ENCODE measurements at regions not wholly inside any gene's neighbourhood (a gene's known extent, or its start where the extent isn't known, plus 50 kb on each side); places are given as distances from the start of the nearest gene placed in this dataset.
"Not testable (repeated sequence)": the region's sequence is repeated elsewhere in the genome, so short reads cannot be mapped to it uniquely, and the experiment has no call there.

GRCh38 chr6:28691991-28692390, 166.3 kb downstream of the GPX5 start:
- peak overlapping the region in 1 of 3 donors; percentile 13 for H3K27ac Mint-ChIP-seq
- not testable (repeated sequence) for H3K36me3 Mint-ChIP-seq, H3K4me3 Mint-ChIP-seq, H3K9me3 Mint-ChIP-seq, H3K4me1 Mint-ChIP-seq
- peaks cover 62% of the 10 kb centered on the region for H3K27me3 Mint-ChIP-seq

DNA sequence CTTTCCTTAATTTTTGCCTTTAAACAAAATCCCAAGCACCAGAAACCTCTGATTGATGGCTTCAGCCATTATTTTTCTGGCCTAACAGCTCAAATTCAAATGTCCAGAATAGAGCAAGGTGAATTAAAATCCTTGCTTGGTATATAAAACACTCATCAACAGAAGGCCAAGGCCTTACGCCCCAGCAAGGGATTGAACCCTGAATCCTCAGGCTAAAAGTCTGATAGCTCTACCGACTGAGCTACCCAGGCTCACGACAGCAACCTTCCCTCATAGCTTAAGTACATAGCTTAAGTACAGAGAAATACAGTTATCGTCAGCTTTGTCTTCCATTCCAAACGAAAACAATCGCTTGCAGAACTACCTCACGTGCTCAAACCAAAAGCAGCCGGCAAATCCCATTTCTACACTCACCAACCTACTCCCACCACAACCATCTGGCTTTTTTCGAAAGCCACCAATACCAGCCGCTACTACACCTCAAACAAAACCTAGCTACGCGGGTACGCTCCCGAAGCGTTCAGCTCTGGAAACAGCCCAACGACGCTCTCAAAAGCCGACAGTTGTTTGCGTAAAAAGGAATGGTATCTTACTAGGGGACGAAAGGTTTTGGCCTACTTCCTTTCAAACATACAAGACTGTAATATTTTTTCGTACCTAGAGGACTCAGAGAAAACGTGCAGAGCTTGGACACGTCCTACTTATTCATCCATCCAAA, 167.5 kb downstream of the GPX5 start:
- Mint-ChIP-seq H3K4me1 (peaks cover 0 to 7% (median 4%) of the 10 kb centered on the region in 3 donors), H3K9me3 (peaks cover 0 to 2% (median 1%) of the 10 kb centered on the region in 3 donors), H3K4me3 (no peak overlapping the region), H3K27me3 (peaks cover 57% of the 10 kb centered on the region), H3K36me3 (peaks cover 1% of the 10 kb centered on the region), H3K27ac (peak overlapping the region; percentile 72 to 85 (median 77))

GRCh38 chr6:28693751-28694443, 168.2 kb downstream of the GPX5 start:
- Mint-ChIP-seq H3K4me3 (peak overlapping the region in 1 of 4 donors; percentile 20), H3K36me3 (peaks cover 6% of the 10 kb centered on the region), H3K27ac (peak overlapping the region in 2 of 3 donors; percentile 77 to 85), H3K9me3 (peaks cover 0 to 2% (median 1%) of the 10 kb centered on the region in 3 donors), H3K4me1 (peaks cover 0 to 7% (median 4%) of the 10 kb centered on the region in 3 donors), H3K27me3 (peaks cover 60% of the 10 kb centered on the region)

- peaks cover 64% of the 10 kb centered on the region for H3K27me3 Mint-ChIP-seq
- no peak overlapping the region for H3K27ac Mint-ChIP-seq
- peaks cover 0 to 7% (median 4%) of the 10 kb centered on the region in 3 donors for H3K4me1 Mint-ChIP-seq
- peaks cover 0 to 2% (median 1%) of the 10 kb centered on the region in 3 donors for H3K9me3 Mint-ChIP-seq
- no peak overlapping the region for H3K4me3 Mint-ChIP-seq
- H3K36me3 Mint-ChIP-seq, result peaks cover 6% of the 10 kb centered on the region
Observed at GRCh38 chr6:28695715-28696114, 170.0 kb downstream of the GPX5 start.

- Mint-ChIP-seq H3K27me3 (peaks cover 64% of the 10 kb centered on the region), H3K36me3 (peaks cover 6% of the 10 kb centered on the region), H3K4me3 (no peak overlapping the region), H3K4me1 (peaks cover 0 to 7% (median 4%) of the 10 kb centered on the region in 3 donors), H3K27ac (peak overlapping the region in 1 of 3 donors; percentile 14), H3K9me3 (peaks cover 0 to 2% (median 1%) of the 10 kb centered on the region in 3 donors)
Observed at GRCh38 chr6:28696167-28696566, 170.5 kb downstream of the GPX5 start.

- Mint-ChIP-seq H3K36me3 (peaks cover 6% of the 10 kb centered on the region), H3K27ac (peak overlapping the region in 1 of 3 donors; percentile 14), H3K9me3 (peaks cover 0 to 2% (median 1%) of the 10 kb centered on the region in 3 donors), H3K4me3 (no peak overlapping the region), H3K4me1 (peaks cover 0 to 7% (median 4%) of the 10 kb centered on the region in 3 donors), H3K27me3 (peaks cover 64% of the 10 kb centered on the region)
Observed at GRCh38 chr6:28696682-28697081, 171.0 kb downstream of the GPX5 start.

DNA sequence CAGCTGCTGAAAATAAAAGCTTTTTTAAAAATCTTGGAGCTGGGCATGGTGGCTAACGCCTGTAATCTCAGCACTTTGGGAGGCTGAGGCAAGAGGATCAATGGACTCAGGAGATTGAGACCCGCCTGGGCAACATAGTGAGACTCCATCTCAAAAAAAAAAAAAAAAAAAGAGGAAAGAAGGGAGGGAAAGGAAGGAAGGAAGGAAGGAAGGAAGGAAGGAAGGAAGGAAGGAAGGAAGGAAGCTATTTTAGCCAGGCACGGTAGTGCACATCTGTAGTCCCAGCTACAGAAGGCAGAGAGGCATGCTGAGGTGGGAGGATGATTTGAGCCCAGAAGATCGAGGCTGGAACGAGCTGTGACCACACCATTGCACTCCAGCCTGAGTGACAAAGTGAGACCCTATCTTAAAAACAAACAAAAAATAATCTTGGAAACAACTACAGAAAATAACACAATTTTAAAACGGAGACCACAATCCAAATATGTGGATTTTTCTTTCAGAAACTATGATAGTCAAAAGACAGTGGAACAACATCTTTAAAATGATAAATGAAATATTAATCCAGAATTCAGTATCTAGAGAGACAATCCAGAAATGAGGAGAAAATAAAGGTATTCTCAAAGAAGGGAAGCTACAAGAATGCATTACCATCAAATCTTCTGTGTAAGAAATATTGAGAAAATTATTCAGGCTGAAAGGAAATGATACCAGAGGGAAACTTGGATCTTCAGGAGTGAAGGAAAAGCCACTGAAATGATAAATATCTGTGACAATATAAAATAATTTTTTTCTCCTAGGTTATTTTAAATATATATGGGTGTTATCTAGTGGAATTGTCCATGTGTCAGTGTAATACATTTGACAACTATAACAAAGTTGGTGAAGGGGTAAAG, 182.0 kb downstream of the GPX5 start:
- H3K27ac Mint-ChIP-seq, result peak overlapping the region in 2 of 3 donors; percentile 69 to 73

DNA sequence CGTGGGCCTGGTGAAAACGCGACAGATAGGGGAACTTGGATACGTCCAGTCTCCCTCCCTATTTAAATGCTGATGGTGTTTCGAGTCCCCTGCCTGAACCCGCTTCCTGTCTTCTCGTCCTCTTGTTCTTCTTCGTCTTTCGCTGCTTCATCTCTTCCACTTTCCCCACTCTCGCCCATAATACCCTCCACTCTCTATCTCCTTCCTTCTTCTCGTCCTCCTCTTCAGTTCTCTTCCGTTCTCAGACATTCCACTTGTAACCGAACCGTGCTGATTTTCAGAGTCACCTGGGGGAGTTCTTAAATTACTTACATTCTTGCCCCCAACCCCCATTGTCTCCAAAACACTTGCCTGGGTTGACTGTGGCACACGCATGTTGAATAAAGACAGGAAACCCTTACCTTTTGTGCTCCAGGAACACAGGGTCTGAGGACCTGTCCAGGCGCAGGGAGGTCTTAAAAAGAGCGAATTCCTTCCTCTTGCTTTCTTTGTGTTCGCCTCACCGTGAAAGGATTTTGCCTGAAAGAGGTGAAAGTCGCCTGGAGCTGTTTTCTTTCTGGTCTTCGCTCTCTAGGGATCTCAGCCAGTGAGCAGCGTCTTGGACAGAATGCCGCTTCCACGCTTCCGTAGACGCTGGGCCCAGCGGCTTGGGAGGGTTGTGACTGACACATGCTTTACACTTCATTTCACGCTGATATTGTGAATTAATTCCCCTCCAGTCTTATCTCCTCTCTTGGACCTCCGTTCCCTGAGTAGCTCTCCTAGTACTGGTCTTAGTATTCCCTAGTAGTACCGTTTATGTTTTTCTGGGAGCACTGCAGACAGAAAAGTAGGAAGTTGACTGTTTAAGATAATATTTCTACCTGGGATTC, 184.0 kb downstream of the GPX5 start:
- peaks cover 43% of the 10 kb centered on the region for H3K27me3 Mint-ChIP-seq
- H3K36me3 Mint-ChIP-seq, result peaks cover 11% of the 10 kb centered on the region
- H3K27ac Mint-ChIP-seq, result peak overlapping the region in 2 of 3 donors; percentile 18 to 42
- H3K4me1 Mint-ChIP-seq, result peaks cover 0 to 10% (median 7%) of the 10 kb centered on the region in 3 donors
- peak overlapping the region in 3 of 4 donors; percentile 46 to 82 (median 79) for H3K4me3 Mint-ChIP-seq
- peaks cover 12 to 31% (median 26%) of the 10 kb centered on the region in 3 donors for H3K9me3 Mint-ChIP-seq

More for the DNA sequence above, 182.0 kb downstream of the GPX5 start:
- peaks cover 0 to 10% (median 7%) of the 10 kb centered on the region in 3 donors for H3K4me1 Mint-ChIP-seq
- peaks cover 12 to 34% (median 26%) of the 10 kb centered on the region in 3 donors for H3K9me3 Mint-ChIP-seq
- H3K36me3 Mint-ChIP-seq, result peaks cover 11% of the 10 kb centered on the region
- peaks cover 50% of the 10 kb centered on the region for H3K27me3 Mint-ChIP-seq
- H3K4me3 Mint-ChIP-seq, result no peak overlapping the region

DNA sequence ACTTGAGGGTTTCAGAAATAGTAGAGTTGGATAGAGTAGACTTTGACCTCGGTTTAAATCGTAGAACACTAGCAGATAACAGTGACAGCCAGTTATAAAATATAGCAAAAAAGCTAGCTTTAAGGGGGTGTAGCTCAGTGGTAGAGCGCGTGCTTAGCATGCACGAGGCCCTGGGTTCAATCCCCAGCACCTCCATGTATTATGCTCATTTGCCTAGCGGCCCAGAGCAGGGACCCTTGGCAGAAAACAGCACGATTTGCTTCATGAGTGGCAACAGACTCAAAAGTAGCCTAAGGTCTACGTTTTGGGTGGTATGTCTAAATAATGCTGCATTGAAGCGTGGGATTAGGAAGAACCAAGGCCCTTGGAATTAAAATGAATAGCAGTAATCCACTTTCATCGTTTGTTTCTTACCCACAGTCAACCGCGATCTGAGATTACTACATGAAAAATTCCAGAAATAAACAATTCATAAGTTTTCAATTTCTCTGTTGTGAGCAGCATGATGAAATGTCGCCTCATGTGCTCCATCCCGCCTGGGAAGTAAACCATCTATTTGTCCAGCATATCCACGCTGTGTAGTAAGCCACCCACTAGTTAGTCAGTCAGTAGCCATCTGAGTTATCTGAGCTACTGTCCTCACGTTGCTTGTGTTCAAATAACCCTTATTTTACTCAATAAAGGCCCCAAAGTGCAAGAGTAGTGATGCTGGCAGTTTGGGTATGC, 184.9 kb downstream of the GPX5 start:
- H3K27me3 Mint-ChIP-seq, result peaks cover 38% of the 10 kb centered on the region
- H3K4me1 Mint-ChIP-seq, result peaks cover 0 to 10% (median 7%) of the 10 kb centered on the region in 3 donors
- H3K9me3 Mint-ChIP-seq, result peaks cover 10 to 31% (median 26%) of the 10 kb centered on the region in 3 donors
- no peak overlapping the region for H3K27ac Mint-ChIP-seq
- H3K36me3 Mint-ChIP-seq, result peaks cover 11% of the 10 kb centered on the region
- no peak overlapping the region for H3K4me3 Mint-ChIP-seq

- H3K36me3 Mint-ChIP-seq, result peaks cover 11% of the 10 kb centered on the region
- H3K27me3 Mint-ChIP-seq, result peaks cover 33% of the 10 kb centered on the region
- no peak overlapping the region for H3K27ac Mint-ChIP-seq
- H3K9me3 Mint-ChIP-seq, result peaks cover 10 to 29% (median 24%) of the 10 kb centered on the region in 3 donors
- peaks cover 0 to 10% (median 7%) of the 10 kb centered on the region in 3 donors for H3K4me1 Mint-ChIP-seq
- no peak overlapping the region for H3K4me3 Mint-ChIP-seq
Observed at GRCh38 chr6:28711325-28711724, 185.6 kb downstream of the GPX5 start.

DNA sequence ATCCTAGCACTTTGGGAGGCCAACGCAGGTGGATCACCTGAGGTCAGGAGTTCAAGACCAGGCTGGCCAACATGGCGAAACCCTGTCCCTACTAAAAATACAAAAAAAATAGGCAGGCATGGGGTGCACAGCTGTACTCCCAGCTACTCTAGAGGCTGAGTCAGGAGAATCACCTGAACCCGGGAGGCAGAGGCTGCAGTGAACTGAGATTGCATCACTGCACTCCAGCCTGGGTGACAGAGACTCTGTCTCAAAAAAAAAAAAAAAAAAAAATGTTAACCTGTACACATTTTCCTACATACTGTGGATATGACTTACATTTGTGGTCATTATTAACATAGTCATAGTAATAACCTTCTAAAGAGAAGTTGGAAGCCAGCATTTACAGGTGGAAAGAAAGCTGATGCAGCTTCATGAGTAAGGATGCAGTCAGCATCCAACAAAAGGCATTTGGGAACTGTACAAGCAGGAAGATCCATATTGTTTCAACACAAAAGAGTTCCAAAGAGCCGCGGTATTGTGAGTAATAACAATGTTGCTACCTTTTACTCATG, 186.2 kb downstream of the GPX5 start:
- Mint-ChIP-seq H3K27me3 (peaks cover 31% of the 10 kb centered on the region), H3K27ac (no peak overlapping the region), H3K4me3 (no peak overlapping the region), H3K4me1 (peaks cover 0 to 10% (median 7%) of the 10 kb centered on the region in 3 donors), H3K36me3 (peaks cover 9% of the 10 kb centered on the region), H3K9me3 (peaks cover 10 to 27% (median 20%) of the 10 kb centered on the region in 3 donors)

- H3K4me1 Mint-ChIP-seq, result peaks cover 2 to 10% (median 7%) of the 10 kb centered on the region in 3 donors
- H3K27me3 Mint-ChIP-seq, result peaks cover 34% of the 10 kb centered on the region
- no peak overlapping the region for H3K4me3 Mint-ChIP-seq
- no peak overlapping the region for H3K27ac Mint-ChIP-seq
- peaks cover 6 to 18% (median 16%) of the 10 kb centered on the region in 3 donors for H3K9me3 Mint-ChIP-seq
- peaks cover 7% of the 10 kb centered on the region for H3K36me3 Mint-ChIP-seq
Observed at GRCh38 chr6:28712982-28713381, 187.3 kb downstream of the GPX5 start.

All from IgD-negative memory B cell (primary cell).